Keratinocyte (primary cell): ENCODE measurements at regions not wholly inside any gene's neighbourhood (a gene's known extent, or its start where the extent isn't known, plus 50 kb on each side); places are given as distances from the start of the nearest gene placed in this dataset.

Experiments used
- DNase-seq: peaks from one replicate; pipeline ENCODE4 v3.0.0-alpha.2; 2011; ENCODE audit warnings: low read depth, missing footprints, low spot score
- FAIRE-seq: peaks from 2 replicates; lab custom pipeline; 2011; peaks lifted over from hg19 to GRCh38; lab: Jason Lieb, UNC
- H2AFZ ChIP-seq: 2 replicates; pipeline ENCODE4 v1.6.0; 2012; ENCODE audit warnings: low read length, control low read depth, inconsistent platforms; ENCODE audit not compliant: control insufficient read depth
- H3K27ac ChIP-seq: 2 replicates; pipeline ENCODE4 v1.5.1; 2011; ENCODE audit warnings: low read length; ENCODE audit not compliant: control insufficient read depth, insufficient read depth
- H3K27me3 ChIP-seq: 3 replicates; pipeline ENCODE4 v1.6.0; 2011; ENCODE audit warnings: low read length; ENCODE audit not compliant: control insufficient read depth, insufficient read depth; ENCODE audit errors: extremely low read depth
- H3K36me3 ChIP-seq, 2 experiments: 2 replicates in 1 of 2; 3 replicates in 1 of 2; pipeline ENCODE4 v1.5.1; 2011; ENCODE audit warnings: low read length in 2 of 2, mild to moderate bottlenecking in 1 of 2; ENCODE audit not compliant: control insufficient read depth in 2 of 2, insufficient read depth in 2 of 2; ENCODE audit errors: extremely low read depth in 1 of 2
- H3K4me1 ChIP-seq: 3 replicates; pipeline ENCODE4 v1.5.1; 2011; ENCODE audit warnings: low read length; ENCODE audit not compliant: control insufficient read depth, insufficient read depth; ENCODE audit errors: extremely low read depth
- H3K4me2 ChIP-seq: 3 replicates; pipeline ENCODE4 v1.6.0; 2011; ENCODE audit warnings: low read depth, low read length; ENCODE audit not compliant: control insufficient read depth, insufficient read depth; ENCODE audit errors: extremely low read depth
- H3K4me3 ChIP-seq, 3 experiments: fragments of 200-600 bp in 1 of 3; sonication (generic) in 1 of 3; 2 replicates in 2 of 3; 3 replicates in 1 of 3; pipeline ENCODE4 v1.5.1; 2011 to 2016; ENCODE audit warnings: low read length in 3 of 3, mild to moderate bottlenecking in 3 of 3, control low read depth in 2 of 3, inconsistent platforms in 1 of 3, low read depth in 1 of 3, mixed read lengths in 1 of 3, mixed run types in 1 of 3, moderate library complexity in 1 of 3; ENCODE audit not compliant: control insufficient read depth in 2 of 3, insufficient read depth in 2 of 3; ENCODE audit errors: extremely low read depth in 1 of 3
- H3K79me2 ChIP-seq: 2 replicates; pipeline ENCODE4 v1.6.0; 2012; ENCODE audit warnings: low read length; ENCODE audit not compliant: control insufficient read depth, insufficient read depth
- H3K9ac ChIP-seq: 3 replicates; pipeline ENCODE4 v1.6.0; 2011; ENCODE audit warnings: low read length; ENCODE audit not compliant: control insufficient read depth, insufficient read depth; ENCODE audit errors: extremely low read depth
- H3K9me1 ChIP-seq: 3 replicates; pipeline ENCODE4 v1.6.0; 2011; ENCODE audit warnings: low read length; ENCODE audit not compliant: control insufficient read depth, insufficient read depth; ENCODE audit errors: extremely low read depth
- H3K9me3 ChIP-seq: 2 replicates; pipeline ENCODE4 v1.5.1; 2012; ENCODE audit warnings: low read depth, low read length; ENCODE audit not compliant: control insufficient read depth
- H4K20me1 ChIP-seq: 3 replicates; pipeline ENCODE4 v1.6.0; 2011; ENCODE audit warnings: low read length; ENCODE audit not compliant: control insufficient read depth, insufficient read depth; ENCODE audit errors: extremely low read depth
- CTCF ChIP-seq, 3 experiments: IDR thresholded peaks in 1 of 3; conservative IDR thresholded peaks in 1 of 3; optimal IDR thresholded peaks in 1 of 3; 2 replicates in 2 of 3; 3 replicates in 1 of 3; pipeline versions ENCODE3 to v1.5.1; 2011; ENCODE audit warnings: low read length in 3 of 3, mild to moderate bottlenecking in 3 of 3, moderate library complexity in 2 of 3, control low read depth in 1 of 3, inconsistent platforms in 1 of 3; ENCODE audit not compliant: insufficient read depth in 2 of 3; ENCODE audit errors: extremely low read depth in 1 of 3
- EZH2 ChIP-seq: IDR thresholded peaks from one replicate; pipeline ENCODE4 v1.6.1; 2012; ENCODE audit warnings: inconsistent platforms, mild to moderate bottlenecking, low read length, moderate library complexity
- dilution Hi-C: fragments of 300-500 bp; cut with MboI; formaldehyde crosslinking; loops from one replicate; pipeline ENCODE4 v1.7.0; 2020; ENCODE audit warnings: low sequenced_read_pairs; ENCODE audit not compliant: extremely low pct_ligation_motif_present

- no peak for FAIRE-seq
- Histone ChIP-seq H2AFZ (no peak overlapping the region), H3K4me3 (no peak overlapping the region), H3K9ac (no peak overlapping the region), H3K4me2 (no peak overlapping the region), H3K27ac (no peak overlapping the region), H3K9me1 (no peaks in the 10 kb centered on the region), H3K9me3 (no peaks in the 10 kb centered on the region), H3K4me1 (no peaks in the 10 kb centered on the region), H3K36me3 (no peaks in the 10 kb centered on the region), H4K20me1 (no peaks in the 10 kb centered on the region), H3K79me2 (no peaks in the 10 kb centered on the region), H3K27me3 (no peaks in the 10 kb centered on the region)
- DNase-seq = no peak
- dilution Hi-C loops = no loop called here
- TF ChIP-seq CTCF (optimal IDR thresholded peaks at IDR 0.05 in 1 of 3, IDR thresholded peaks at IDR 0.05 in 1 of 3, conservative IDR thresholded peaks at IDR 0.05 in 1 of 3; ENCODE audit: extremely low read depth in 1 of 3, insufficient read depth in 2 of 3, low read length in 3 of 3) (no peak), EZH2 (no peak)
Observed at GRCh38 chr18:37659906-37660305, 94.3 kb upstream of the CELF4 start.

- Histone ChIP-seq H3K9ac (no peak overlapping the region), H3K4me2 (no peak overlapping the region), H3K27ac (no peak overlapping the region), H4K20me1 (no peaks in the 10 kb centered on the region), H3K79me2 (no peaks in the 10 kb centered on the region), H3K9me3 (no peaks in the 10 kb centered on the region), H3K36me3 (no peaks in the 10 kb centered on the region), H2AFZ (no peak overlapping the region), H3K4me1 (no peaks in the 10 kb centered on the region), H3K27me3 (no peaks in the 10 kb centered on the region), H3K9me1 (no peaks in the 10 kb centered on the region), H3K4me3 (no peak overlapping the region)
- dilution Hi-C loops = no loop called here
- DNase-seq (no peak), FAIRE-seq (no peak)
- TF ChIP-seq EZH2 = no peak
- no peak for TF ChIP-seq CTCF (optimal IDR thresholded peaks at IDR 0.05 in 1 of 3, IDR thresholded peaks at IDR 0.05 in 1 of 3, conservative IDR thresholded peaks at IDR 0.05 in 1 of 3; ENCODE audit: extremely low read depth in 1 of 3, insufficient read depth in 2 of 3, low read length in 3 of 3)
Observed at GRCh38 chr18:37658894-37659293, 93.3 kb upstream of the CELF4 start.
